ENCODE measurements at regions not wholly inside any gene's neighbourhood (a gene's known extent, or its start where the extent isn't known, plus 50 kb on each side); places are given as distances from the start of the nearest gene placed in this dataset.

DNA sequence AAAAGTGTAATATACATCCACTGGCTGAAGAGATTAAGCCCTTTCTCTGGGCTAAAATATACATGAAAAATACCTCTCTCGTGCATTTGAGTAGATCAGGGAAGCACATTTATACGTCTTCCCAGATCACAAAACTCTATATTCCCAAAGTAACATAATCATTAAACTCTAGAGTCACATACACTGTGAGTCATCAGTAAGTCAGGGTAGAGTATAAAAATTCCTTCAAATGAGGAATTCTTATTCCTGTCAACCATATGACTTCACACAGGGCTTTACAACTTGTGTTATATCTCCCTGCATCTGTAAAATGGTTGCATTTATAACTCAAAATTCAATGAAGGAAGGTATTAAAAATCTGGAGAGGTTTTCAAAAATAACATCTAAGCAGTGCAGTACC is 1278.4 kb downstream of the CDY2B start:
- no peak for TF ChIP-seq JUN (CRISPR knock-in tag; IDR thresholded peaks at IDR 0.05)
- TF ChIP-seq, protein P1, sequence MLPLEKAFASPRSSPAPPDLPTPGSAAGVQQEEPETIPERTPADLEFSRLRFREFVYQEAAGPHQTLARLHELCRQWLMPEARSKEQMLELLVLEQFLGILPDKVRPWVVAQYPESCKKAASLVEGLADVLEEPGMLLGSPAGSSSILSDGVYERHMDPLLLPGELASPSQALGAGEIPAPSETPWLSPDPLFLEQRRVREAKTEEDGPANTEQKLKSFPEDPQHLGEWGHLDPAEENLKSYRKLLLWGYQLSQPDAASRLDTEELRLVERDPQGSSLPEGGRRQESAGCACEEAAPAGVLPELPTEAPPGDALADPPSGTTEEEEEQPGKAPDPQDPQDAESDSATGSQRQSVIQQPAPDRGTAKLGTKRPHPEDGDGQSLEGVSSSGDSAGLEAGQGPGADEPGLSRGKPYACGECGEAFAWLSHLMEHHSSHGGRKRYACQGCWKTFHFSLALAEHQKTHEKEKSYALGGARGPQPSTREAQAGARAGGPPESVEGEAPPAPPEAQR (CRISPR knock-in tag; IDR thresholded peaks at IDR 0.05) = no peak
- TF ChIP-seq, protein P2, sequence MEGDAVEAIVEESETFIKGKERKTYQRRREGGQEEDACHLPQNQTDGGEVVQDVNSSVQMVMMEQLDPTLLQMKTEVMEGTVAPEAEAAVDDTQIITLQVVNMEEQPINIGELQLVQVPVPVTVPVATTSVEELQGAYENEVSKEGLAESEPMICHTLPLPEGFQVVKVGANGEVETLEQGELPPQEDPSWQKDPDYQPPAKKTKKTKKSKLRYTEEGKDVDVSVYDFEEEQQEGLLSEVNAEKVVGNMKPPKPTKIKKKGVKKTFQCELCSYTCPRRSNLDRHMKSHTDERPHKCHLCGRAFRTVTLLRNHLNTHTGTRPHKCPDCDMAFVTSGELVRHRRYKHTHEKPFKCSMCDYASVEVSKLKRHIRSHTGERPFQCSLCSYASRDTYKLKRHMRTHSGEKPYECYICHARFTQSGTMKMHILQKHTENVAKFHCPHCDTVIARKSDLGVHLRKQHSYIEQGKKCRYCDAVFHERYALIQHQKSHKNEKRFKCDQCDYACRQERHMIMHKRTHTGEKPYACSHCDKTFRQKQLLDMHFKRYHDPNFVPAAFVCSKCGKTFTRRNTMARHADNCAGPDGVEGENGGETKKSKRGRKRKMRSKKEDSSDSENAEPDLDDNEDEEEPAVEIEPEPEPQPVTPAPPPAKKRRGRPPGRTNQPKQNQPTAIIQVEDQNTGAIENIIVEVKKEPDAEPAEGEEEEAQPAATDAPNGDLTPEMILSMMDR (IDR thresholded peaks at IDR 0.05) = no peak
- TF ChIP-seq, protein P3, sequence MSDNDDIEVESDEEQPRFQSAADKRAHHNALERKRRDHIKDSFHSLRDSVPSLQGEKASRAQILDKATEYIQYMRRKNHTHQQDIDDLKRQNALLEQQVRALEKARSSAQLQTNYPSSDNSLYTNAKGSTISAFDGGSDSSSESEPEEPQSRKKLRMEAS (CRISPR knock-in tag; IDR thresholded peaks at IDR 0.05) = no peak
- TF ChIP-seq SMAD4 (CRISPR knock-in tag; IDR thresholded peaks at IDR 0.05) = no peak
- no peak for TF ChIP-seq FOXP1 (CRISPR knock-in tag; IDR thresholded peaks at IDR 0.05; ENCODE audit: borderline replicate concordance)
- TF ChIP-seq NR3C1 (CRISPR knock-in tag; conservative IDR thresholded peaks at IDR 0.05; ENCODE audit: low read depth) = no peak
- TF ChIP-seq CBFB (CRISPR knock-in tag; IDR thresholded peaks at IDR 0.05; ENCODE audit: low read depth) = no peak
- TF ChIP-seq, protein P4, sequence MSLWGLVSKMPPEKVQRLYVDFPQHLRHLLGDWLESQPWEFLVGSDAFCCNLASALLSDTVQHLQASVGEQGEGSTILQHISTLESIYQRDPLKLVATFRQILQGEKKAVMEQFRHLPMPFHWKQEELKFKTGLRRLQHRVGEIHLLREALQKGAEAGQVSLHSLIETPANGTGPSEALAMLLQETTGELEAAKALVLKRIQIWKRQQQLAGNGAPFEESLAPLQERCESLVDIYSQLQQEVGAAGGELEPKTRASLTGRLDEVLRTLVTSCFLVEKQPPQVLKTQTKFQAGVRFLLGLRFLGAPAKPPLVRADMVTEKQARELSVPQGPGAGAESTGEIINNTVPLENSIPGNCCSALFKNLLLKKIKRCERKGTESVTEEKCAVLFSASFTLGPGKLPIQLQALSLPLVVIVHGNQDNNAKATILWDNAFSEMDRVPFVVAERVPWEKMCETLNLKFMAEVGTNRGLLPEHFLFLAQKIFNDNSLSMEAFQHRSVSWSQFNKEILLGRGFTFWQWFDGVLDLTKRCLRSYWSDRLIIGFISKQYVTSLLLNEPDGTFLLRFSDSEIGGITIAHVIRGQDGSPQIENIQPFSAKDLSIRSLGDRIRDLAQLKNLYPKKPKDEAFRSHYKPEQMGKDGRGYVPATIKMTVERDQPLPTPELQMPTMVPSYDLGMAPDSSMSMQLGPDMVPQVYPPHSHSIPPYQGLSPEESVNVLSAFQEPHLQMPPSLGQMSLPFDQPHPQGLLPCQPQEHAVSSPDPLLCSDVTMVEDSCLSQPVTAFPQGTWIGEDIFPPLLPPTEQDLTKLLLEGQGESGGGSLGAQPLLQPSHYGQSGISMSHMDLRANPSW (CRISPR knock-in tag; conservative IDR thresholded peaks at IDR 0.05; ENCODE audit: low read depth) = no peak
- TF ChIP-seq, protein P5, sequence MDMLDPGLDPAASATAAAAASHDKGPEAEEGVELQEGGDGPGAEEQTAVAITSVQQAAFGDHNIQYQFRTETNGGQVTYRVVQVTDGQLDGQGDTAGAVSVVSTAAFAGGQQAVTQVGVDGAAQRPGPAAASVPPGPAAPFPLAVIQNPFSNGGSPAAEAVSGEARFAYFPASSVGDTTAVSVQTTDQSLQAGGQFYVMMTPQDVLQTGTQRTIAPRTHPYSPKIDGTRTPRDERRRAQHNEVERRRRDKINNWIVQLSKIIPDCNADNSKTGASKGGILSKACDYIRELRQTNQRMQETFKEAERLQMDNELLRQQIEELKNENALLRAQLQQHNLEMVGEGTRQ (CRISPR knock-in tag; IDR thresholded peaks at IDR 0.05) = no peak
